ENCODE measurements at regions not wholly inside any gene's neighbourhood (a gene's known extent, or its start where the extent isn't known, plus 50 kb on each side); places are given as distances from the start of the nearest gene placed in this dataset.

GRCh38 chr11:81345609-81346008, 1388.1 kb downstream of the FAM181B start:
- TF ChIP-seq CTCF (IDR thresholded peaks at IDR 0.05), result no peak
- no peak for TF ChIP-seq POLR2A (IDR thresholded peaks at IDR 0.05)
